Endothelial cell of umbilical vein (primary cell): ENCODE measurements at regions not wholly inside any gene's neighbourhood (a gene's known extent, or its start where the extent isn't known, plus 50 kb on each side); places are given as distances from the start of the nearest gene placed in this dataset.

Source experiments
- BruUV-seq: library from RNA; stranded (reverse); fragments of 400-500 nt; replicated peaks from 2 replicates; lab custom pipeline; 2021; lab: Mats Ljungman, UMichigan
- CTCF ChIA-PET: fragments of 300-600, 350-600 bp; sonication (Branson Sonifier 250); formaldehyde crosslinking; loops from one replicate; lab custom pipeline; 2021; ENCODE audit warnings: antibody characterized with exemption, inconsistent platforms; lab: Charles Lee
- POLR2A ChIA-PET: fragments of 300-600, 350-600 bp; sonication (Branson Sonifier 250); formaldehyde crosslinking; loops from one replicate; lab custom pipeline; 2021; ENCODE audit warnings: antibody characterized with exemption, inconsistent platforms; lab: Charles Lee
- DNase-seq: peaks from one replicate; pipeline ENCODE4 v3.0.0-alpha.2; 2011; ENCODE audit warnings: low read depth, low spot score
- FAIRE-seq: peaks from 2 replicates; lab custom pipeline; 2011; peaks lifted over from hg19 to GRCh38; lab: Jason Lieb, UNC
- H2AFZ ChIP-seq: 2 replicates; pipeline ENCODE4 v1.6.0; 2012; ENCODE audit warnings: low read depth, low read length, control low read depth, inconsistent platforms
- H3K27ac ChIP-seq: 2 replicates; pipeline ENCODE4 v1.5.1; 2011; ENCODE audit warnings: low read depth, mild to moderate bottlenecking, control low read depth, low read length, moderate library complexity; ENCODE audit not compliant: insufficient read depth
- H3K27me3 ChIP-seq, 2 experiments: 2 replicates each; pipeline versions ENCODE4 v1.6.0 to v1.6.1; 2011; ENCODE audit warnings: low read length in 2 of 2, mixed read lengths in 1 of 2; ENCODE audit not compliant: control insufficient read depth in 2 of 2, insufficient read depth in 2 of 2
- H3K36me3 ChIP-seq, 2 experiments: 2 replicates in 1 of 2; 3 replicates in 1 of 2; pipeline ENCODE4 v1.5.1; 2011; ENCODE audit warnings: low read length in 2 of 2, mild to moderate bottlenecking in 1 of 2, moderate library complexity in 1 of 2; ENCODE audit not compliant: control insufficient read depth in 2 of 2, insufficient read depth in 2 of 2; ENCODE audit errors: extremely low read depth in 1 of 2
- H3K4me1 ChIP-seq: 3 replicates; pipeline ENCODE4 v1.5.1; 2011; ENCODE audit warnings: mild to moderate bottlenecking, low read length; ENCODE audit not compliant: control insufficient read depth, insufficient read depth; ENCODE audit errors: extremely low read depth
- H3K4me2 ChIP-seq: 2 replicates; pipeline ENCODE4 v1.6.1; 2011; ENCODE audit warnings: low read length, control low read depth, mixed read lengths; ENCODE audit not compliant: insufficient read depth
- H3K4me3 ChIP-seq, 3 experiments: fragments of 200-600 bp in 1 of 3; sonication (generic), shearing (Covaris generic) in 1 of 3; replicated peaks in 1 of 3; 2 replicates each; pipeline ENCODE4 v1.5.1; 2011 to 2016; ENCODE audit warnings: control low read depth in 3 of 3, low read length in 3 of 3, mild to moderate bottlenecking in 2 of 3, inconsistent platforms in 1 of 3, low read depth in 1 of 3, moderate library complexity in 1 of 3; ENCODE audit not compliant: insufficient read depth in 1 of 3
- H3K79me2 ChIP-seq: 2 replicates; pipeline ENCODE4 v1.6.0; 2012; ENCODE audit warnings: low read length, inconsistent platforms; ENCODE audit not compliant: control insufficient read depth, insufficient read depth
- H3K9ac ChIP-seq: replicated peaks from 2 replicates; pipeline ENCODE3; 2011; ENCODE audit warnings: low read length, control low read depth; ENCODE audit not compliant: insufficient read depth; ENCODE audit errors: extremely low read depth
- H3K9me1 ChIP-seq: replicated peaks from 3 replicates; pipeline ENCODE4 v1.6.0; 2011; ENCODE audit warnings: mild to moderate bottlenecking, low read length; ENCODE audit not compliant: control insufficient read depth, insufficient read depth; ENCODE audit errors: extremely low read depth
- H3K9me3 ChIP-seq: replicated peaks from 2 replicates; pipeline ENCODE4 v1.5.1; 2012; ENCODE audit warnings: low read length, inconsistent platforms; ENCODE audit not compliant: control insufficient read depth, insufficient read depth
- H4K20me1 ChIP-seq: replicated peaks from 2 replicates; pipeline ENCODE3; 2011; ENCODE audit warnings: mild to moderate bottlenecking, low read length; ENCODE audit not compliant: control insufficient read depth, insufficient read depth; ENCODE audit errors: extremely low read depth
- EZH2 ChIP-seq: IDR thresholded peaks from 2 replicates; pipeline ENCODE4 v1.6.1; 2012; ENCODE audit warnings: borderline replicate concordance, low read depth, mild to moderate bottlenecking, moderate library complexity, low read length, inconsistent platforms; ENCODE audit not compliant: severe bottlenecking
- FOS ChIP-seq: IDR thresholded peaks from 2 replicates; pipeline ENCODE4 v1.6.1; 2011; ENCODE audit warnings: mild to moderate bottlenecking, low read length, moderate library complexity, borderline replicate concordance; ENCODE audit not compliant: insufficient read depth
- GATA2 ChIP-seq: IDR thresholded peaks from 2 replicates; pipeline ENCODE4 v1.7.0; 2011; ENCODE audit warnings: low read depth, mild to moderate bottlenecking, moderate library complexity, mixed read lengths, low read length; ENCODE audit not compliant: insufficient read length, insufficient read depth
- JUN ChIP-seq: IDR thresholded peaks from 2 replicates; pipeline ENCODE4 v1.6.1; 2011; ENCODE audit warnings: borderline replicate concordance, low read depth; ENCODE audit not compliant: insufficient read length, insufficient read depth
- MAX ChIP-seq: IDR thresholded peaks from 2 replicates; pipeline ENCODE4 v1.6.1; 2011; ENCODE audit not compliant: insufficient read depth, insufficient read length
- MYC ChIP-seq: IDR thresholded peaks from one replicate; pipeline ENCODE4 v1.6.1; 2011; ENCODE audit warnings: mild to moderate bottlenecking, low read depth, low read length
- POLR2A ChIP-seq: IDR thresholded peaks from 2 replicates; pipeline ENCODE4 v1.6.1; 2012; ENCODE audit warnings: low read depth, mild to moderate bottlenecking, control low read depth, low read length
- POLR2AphosphoS5 ChIP-seq: IDR thresholded peaks from 2 replicates; pipeline ENCODE4 v1.6.1; 2012; ENCODE audit warnings: low read depth, mild to moderate bottlenecking, control low read depth, low read length, moderate library complexity; ENCODE audit not compliant: insufficient read depth
- dilution Hi-C: fragments of 300-500 bp; cut with MboI; formaldehyde crosslinking; loops from one replicate; pipeline ENCODE4 v1.15.0; 2019; ENCODE audit warnings: low sequenced_read_pairs; ENCODE audit not compliant: extremely low pct_ligation_motif_present
- intact Hi-C: fragments of 100-400 bp; cut with micrococcal nuclease; formaldehyde crosslinking; loops from one replicate; pipeline ENCODE4 v1.10.0; 2022
- TF ChIP-seq, protein P1 (sequence below), 2 donors: IDR thresholded peaks; 1 replicate in 1 of 2; 2 replicates in 1 of 2; pipeline ENCODE4 v1.5.1; 2011; ENCODE audit warnings: low read length in 2 of 2, mild to moderate bottlenecking in 2 of 2, moderate library complexity in 2 of 2, control low read depth in 1 of 2, inconsistent platforms in 1 of 2, low read depth in 1 of 2; ENCODE audit not compliant: insufficient read depth in 1 of 2; ENCODE audit errors: extremely low read depth in 1 of 2

DNA sequence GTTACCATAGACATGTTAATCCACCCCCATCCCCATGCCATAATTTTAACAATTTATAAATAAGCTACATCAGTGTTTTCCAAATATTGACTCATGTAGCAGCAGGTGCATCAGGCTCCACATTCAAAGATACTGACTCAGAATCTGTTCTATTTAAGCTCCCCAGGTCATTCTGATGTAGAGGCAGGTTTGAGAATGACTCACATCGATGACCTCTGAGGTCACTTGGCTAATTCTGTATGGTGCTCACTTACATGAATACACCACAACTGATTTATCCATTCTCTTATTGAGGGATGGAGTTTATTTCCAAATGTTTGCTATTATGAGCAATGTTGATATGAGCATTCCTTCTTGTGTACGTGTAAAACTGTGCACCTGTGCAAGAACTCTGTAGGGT is 1159.0 kb downstream of the TYW1 start:
- no TSS peak for BruUV-seq
- H3K36me3 ChIP-seq, result no peaks in the 10 kb centered on the region
- CTCF ChIA-PET, result no interaction called here

More for the DNA sequence above, 1159.0 kb downstream of the TYW1 start:
- Histone ChIP-seq H3K9me1 (no peaks in the 10 kb centered on the region), H3K9me3 (peaks cover 2% of the 10 kb centered on the region), H3K4me3 (no peak overlapping the region), H3K4me1 (no peaks in the 10 kb centered on the region), H2AFZ (no peak overlapping the region), H3K27ac (no peak overlapping the region), H4K20me1 (no peaks in the 10 kb centered on the region), H3K9ac (no peak overlapping the region), H3K4me2 (no peak overlapping the region), H3K79me2 (no peaks in the 10 kb centered on the region), H3K27me3 (no peaks in the 10 kb centered on the region)
- FAIRE-seq (no peak), DNase-seq (no peak)
- TF ChIP-seq EZH2 (no peak), MAX (no peak), POLR2AphosphoS5 (no peak), POLR2A (no peak), GATA2 (no peak), FOS (no peak), JUN (no peak), MYC (no peak)
- TF ChIP-seq, protein P1, sequence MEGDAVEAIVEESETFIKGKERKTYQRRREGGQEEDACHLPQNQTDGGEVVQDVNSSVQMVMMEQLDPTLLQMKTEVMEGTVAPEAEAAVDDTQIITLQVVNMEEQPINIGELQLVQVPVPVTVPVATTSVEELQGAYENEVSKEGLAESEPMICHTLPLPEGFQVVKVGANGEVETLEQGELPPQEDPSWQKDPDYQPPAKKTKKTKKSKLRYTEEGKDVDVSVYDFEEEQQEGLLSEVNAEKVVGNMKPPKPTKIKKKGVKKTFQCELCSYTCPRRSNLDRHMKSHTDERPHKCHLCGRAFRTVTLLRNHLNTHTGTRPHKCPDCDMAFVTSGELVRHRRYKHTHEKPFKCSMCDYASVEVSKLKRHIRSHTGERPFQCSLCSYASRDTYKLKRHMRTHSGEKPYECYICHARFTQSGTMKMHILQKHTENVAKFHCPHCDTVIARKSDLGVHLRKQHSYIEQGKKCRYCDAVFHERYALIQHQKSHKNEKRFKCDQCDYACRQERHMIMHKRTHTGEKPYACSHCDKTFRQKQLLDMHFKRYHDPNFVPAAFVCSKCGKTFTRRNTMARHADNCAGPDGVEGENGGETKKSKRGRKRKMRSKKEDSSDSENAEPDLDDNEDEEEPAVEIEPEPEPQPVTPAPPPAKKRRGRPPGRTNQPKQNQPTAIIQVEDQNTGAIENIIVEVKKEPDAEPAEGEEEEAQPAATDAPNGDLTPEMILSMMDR (IDR thresholded peaks at IDR 0.05; ENCODE audit: extremely low read depth in 1 of 2, insufficient read depth in 1 of 2, low read depth in 1 of 2, low read length in 2 of 2), result no peak
- POLR2A ChIA-PET, result no interaction called here
- dilution Hi-C loops (no loop called here), intact Hi-C loops (no loop called here)
